Endodermal cell (in vitro differentiated cells): ENCODE measurements at regions not wholly inside any gene's neighbourhood (a gene's known extent, or its start where the extent isn't known, plus 50 kb on each side); places are given as distances from the start of the nearest gene placed in this dataset.
"Not testable (repeated sequence)": the region's sequence is repeated elsewhere in the genome, so short reads cannot be mapped to it uniquely, and the experiment has no call there.

Source experiments
- DNase-seq: peaks from one replicate; pipeline ENCODE4 v3.0.0-alpha.2; 2017
- H3K27ac ChIP-seq: 2 replicates; pipeline ENCODE4 v1.5.1; 2013; ENCODE audit warnings: mild to moderate bottlenecking, low read depth, low read length, moderate library complexity
- H3K27me3 ChIP-seq: 2 replicates; pipeline ENCODE4 v1.6.1; 2013; ENCODE audit warnings: mild to moderate bottlenecking, low read length, moderate library complexity; ENCODE audit not compliant: insufficient read depth, control insufficient read depth, poor library complexity, severe bottlenecking
- H3K36me3 ChIP-seq: 2 replicates; pipeline ENCODE4 v1.7.0; 2013; ENCODE audit warnings: mild to moderate bottlenecking, low read length, moderate library complexity; ENCODE audit not compliant: control insufficient read depth, insufficient read depth
- H3K4me1 ChIP-seq: one replicate; pipeline ENCODE4 v1.7.0; 2013; ENCODE audit warnings: low read length; ENCODE audit not compliant: control insufficient read depth, insufficient read depth
- H3K4me3 ChIP-seq: 2 replicates; pipeline ENCODE4 v1.5.1; 2013; ENCODE audit warnings: mild to moderate bottlenecking, low read length, moderate library complexity
- H3K9ac ChIP-seq: 2 replicates; pipeline ENCODE4 v1.6.1; 2013; ENCODE audit warnings: mild to moderate bottlenecking, low read length, moderate library complexity; ENCODE audit not compliant: poor library complexity, severe bottlenecking; ENCODE audit errors: extremely low read depth
- H3K9me3 ChIP-seq: 2 replicates; pipeline ENCODE4 v1.6.1; 2013; ENCODE audit warnings: mild to moderate bottlenecking, low read length, moderate library complexity; ENCODE audit not compliant: control insufficient read depth
- H3K27ac Mint-ChIP-seq: 2 replicates; pipeline ENCODE4 v1.8.0; 2020; ENCODE audit warnings: mixed read lengths
- H3K27me3 Mint-ChIP-seq: 2 replicates; pipeline ENCODE4 v1.8.0; 2021; ENCODE audit warnings: mild to moderate bottlenecking, mixed read lengths; ENCODE audit not compliant: insufficient read depth
- H3K36me3 Mint-ChIP-seq: 2 replicates; pipeline ENCODE4 v1.8.0; 2020; ENCODE audit warnings: low read depth, mixed read lengths
- H3K4me1 Mint-ChIP-seq: 2 replicates; pipeline ENCODE4 v1.8.0; 2020; ENCODE audit warnings: mixed read lengths
- H3K4me3 Mint-ChIP-seq: 2 replicates; pipeline ENCODE4 v1.8.0; 2020; ENCODE audit warnings: mild to moderate bottlenecking, moderate library complexity, mixed read lengths
- H3K9me3 Mint-ChIP-seq: 2 replicates; pipeline ENCODE4 v1.8.0; 2020; ENCODE audit warnings: mild to moderate bottlenecking, mixed read lengths
- CTCF ChIP-seq: fragments of 200-600 bp; sonication (generic); conservative IDR thresholded peaks from 2 replicates; pipeline ENCODE4 v1.5.0; 2021; ENCODE audit warnings: antibody characterized with exemption, mild to moderate bottlenecking
- WGBS, 2 experiments: methylation state at CpG; one replicate each; pipeline versions ENCODE4 v1.1.5 to v1.1.7; 2013; ENCODE audit warnings: missing lambda C conversion rate in 2 of 2, mixed read lengths in 1 of 2; ENCODE audit not compliant: insufficient coverage in 1 of 2, insufficient read length in 1 of 2; 5-methylcytosine and 5-hydroxymethylcytosine counted together

- Mint-ChIP-seq H3K27me3 (no peaks in the 10 kb centered on the region), H3K4me1 (peaks cover 4% of the 10 kb centered on the region), H3K27ac (no peak overlapping the region), H3K4me3 (no peak overlapping the region), H3K36me3 (no peaks in the 10 kb centered on the region), H3K9me3 (peaks cover 40% of the 10 kb centered on the region)
- H3K27ac ChIP-seq = no peak overlapping the region
- H3K4me3 ChIP-seq = no peak overlapping the region
- no peaks in the 10 kb centered on the region for H3K36me3 ChIP-seq
- no peak for TF ChIP-seq CTCF
- no peak for DNase-seq
- no peak overlapping the region for H3K9ac ChIP-seq
- no peaks in the 10 kb centered on the region for H3K27me3 ChIP-seq
- H3K9me3 ChIP-seq = peaks cover 11% of the 10 kb centered on the region
- H3K4me1 ChIP-seq = no peaks in the 10 kb centered on the region
Observed at GRCh38 chrX:35458142-35458541, 340.0 kb upstream of the MAGEB16 start.

DNA sequence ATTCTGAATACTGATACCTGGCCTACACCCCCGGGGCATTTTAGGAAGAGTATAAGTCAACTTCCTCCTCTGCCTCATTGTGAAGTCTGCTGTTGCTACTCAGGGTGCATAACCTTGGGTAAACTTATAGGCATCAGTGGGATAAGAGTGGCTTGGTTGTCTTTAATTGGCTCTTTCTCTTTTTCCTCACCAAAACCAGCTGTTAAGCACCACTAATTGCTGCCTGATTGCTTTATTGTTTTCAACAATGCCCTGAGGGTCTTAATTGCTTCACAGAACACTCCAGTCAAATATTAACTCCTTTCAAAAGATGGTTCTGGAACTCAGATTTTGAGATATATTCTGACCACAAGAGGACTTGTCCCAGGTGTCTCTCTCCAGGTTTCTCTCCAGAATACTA is 337.0 kb upstream of the MAGEB16 start:
- no peaks in the 10 kb centered on the region for H3K27me3 Mint-ChIP-seq
- H3K27ac Mint-ChIP-seq = no peak overlapping the region
- 89% methylated on average over 1 of the region's 1 CpG; no CpG with 5 or more reads in 1 of the 2 experiments for WGBS, 2 experiments

DNA sequence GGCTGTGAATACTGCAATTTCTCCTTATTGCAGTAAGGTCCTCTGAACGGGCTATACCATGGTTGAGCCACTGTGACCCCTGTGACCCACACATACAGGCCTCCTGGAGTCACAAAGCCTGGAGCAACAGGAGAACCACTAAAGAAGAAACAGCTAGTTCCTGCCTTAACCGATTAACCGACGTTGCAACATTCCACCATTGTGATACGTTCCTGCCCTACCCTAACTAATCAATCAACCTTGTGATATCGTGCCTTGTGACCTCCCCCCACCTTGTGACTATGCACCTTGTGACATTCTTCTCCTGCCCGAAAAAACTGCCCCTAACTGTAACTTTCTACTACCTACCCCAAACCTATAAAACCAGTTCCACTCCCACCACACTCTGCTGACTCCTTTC is 301.5 kb upstream of the MAGEB16 start:
- H3K4me1 Mint-ChIP-seq, H3K4me3 ChIP-seq, H3K36me3 ChIP-seq, H3K36me3 Mint-ChIP-seq, H3K27me3 ChIP-seq, H3K4me1 ChIP-seq, H3K27ac Mint-ChIP-seq, H3K27me3 Mint-ChIP-seq, DNase-seq, H3K9me3 ChIP-seq, H3K27ac ChIP-seq, H3K4me3 Mint-ChIP-seq, H3K9ac ChIP-seq: not testable (repeated sequence)
- WGBS, 2 experiments = 83% methylated on average over 7 of the region's 7 CpGs; no CpG with 5 or more reads in 1 of the 2 experiments
- peaks cover 46% of the 10 kb centered on the region for H3K9me3 Mint-ChIP-seq

More for the DNA sequence above, 337.0 kb upstream of the MAGEB16 start:
- H3K4me3 ChIP-seq = no peak overlapping the region
- no peaks in the 10 kb centered on the region for H3K36me3 ChIP-seq
- DNase-seq = no peak
- H3K27me3 ChIP-seq = no peaks in the 10 kb centered on the region
- no peaks in the 10 kb centered on the region for H3K4me1 ChIP-seq
- no peaks in the 10 kb centered on the region for H3K36me3 Mint-ChIP-seq
- peaks cover 16% of the 10 kb centered on the region for H3K9me3 ChIP-seq
- no peak for TF ChIP-seq CTCF
- no peak overlapping the region for H3K27ac ChIP-seq
- H3K9ac ChIP-seq = no peak overlapping the region
- H3K9me3 Mint-ChIP-seq = peaks cover 51% of the 10 kb centered on the region
- no peak overlapping the region for H3K4me3 Mint-ChIP-seq
- peaks cover 4% of the 10 kb centered on the region for H3K4me1 Mint-ChIP-seq

DNA sequence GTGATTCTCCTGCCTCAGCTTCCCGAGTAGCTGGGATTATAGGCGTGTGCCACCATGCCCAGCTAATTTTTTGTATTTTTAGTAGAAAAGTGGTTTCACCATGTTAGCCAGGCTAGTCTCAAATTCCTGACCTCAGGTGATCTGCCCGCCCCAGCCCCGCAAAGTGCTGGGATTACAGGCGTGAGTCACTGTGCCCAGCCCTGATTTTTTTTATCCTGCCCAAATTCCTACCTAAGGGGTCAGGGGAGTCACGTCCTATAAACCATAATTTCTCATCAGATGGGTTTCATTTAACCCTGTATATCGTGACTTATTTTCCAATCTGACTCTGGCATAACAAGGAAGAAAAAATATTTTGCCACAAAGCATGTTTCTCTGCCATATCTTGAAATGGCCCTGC is 300.7 kb upstream of the MAGEB16 start:
- H3K9me3 Mint-ChIP-seq = peaks cover 49% of the 10 kb centered on the region
- not testable (repeated sequence) for H3K4me1 Mint-ChIP-seq, H3K27me3 Mint-ChIP-seq, H3K4me3 ChIP-seq, DNase-seq, H3K27ac ChIP-seq, H3K9ac ChIP-seq, H3K27me3 ChIP-seq, H3K4me3 Mint-ChIP-seq, H3K36me3 Mint-ChIP-seq, H3K4me1 ChIP-seq, H3K9me3 ChIP-seq, H3K36me3 ChIP-seq, H3K27ac Mint-ChIP-seq
- 86 to 88% methylated on average over 4 to 7 of the region's 7 CpGs for WGBS, 2 experiments
